HepG2 (cell line): ENCODE measurements at regions not wholly inside any gene's neighbourhood (a gene's known extent, or its start where the extent isn't known, plus 50 kb on each side); places are given as distances from the start of the nearest gene placed in this dataset.

Experiments
- CHD4 ChIP-seq: fragments of 200-600 bp; sonication (generic); IDR thresholded peaks from 2 replicates; pipeline ENCODE4 v1.7.0; 2017; ENCODE audit warnings: mild to moderate bottlenecking, low read length, borderline replicate concordance
- EZH2 ChIP-seq: conservative IDR thresholded peaks from 2 replicates; pipeline ENCODE4 v1.6.1; 2012; ENCODE audit warnings: mild to moderate bottlenecking, low read depth, low read length, moderate library complexity
- FOSL2 ChIP-seq: sonication (generic); formaldehyde crosslinking; IDR thresholded peaks from 2 replicates; pipeline ENCODE4 v1.4.0; 2020; ENCODE audit warnings: missing genetic modification reagents
- LCORL ChIP-seq, 2 experiments: fragments of 450-650 bp in 1 of 2; sonication (generic) in 1 of 2; formaldehyde crosslinking in 1 of 2; IDR thresholded peaks; 2 replicates each; pipeline versions ENCODE4 v1.5.0 to v1.6.1; 2017 to 2020; ENCODE audit warnings: antibody characterized with exemption in 1 of 2, missing genetic modification reagents in 1 of 2
- MAFG ChIP-seq: sonication (generic); formaldehyde crosslinking; IDR thresholded peaks from 2 replicates; pipeline ENCODE4 v1.5.1; 2020; ENCODE audit warnings: mild to moderate bottlenecking, missing genetic modification reagents
- POLR2A ChIP-seq, 2 experiments: IDR thresholded peaks; 2 replicates each; pipeline ENCODE4 v1.6.1; 2011; ENCODE audit warnings: low read depth in 2 of 2, low read length in 2 of 2, mild to moderate bottlenecking in 1 of 2, moderate library complexity in 1 of 2; ENCODE audit not compliant: insufficient read depth in 1 of 2
- POLR2AphosphoS5 ChIP-seq: IDR thresholded peaks from 2 replicates; pipeline ENCODE4 v1.6.1; 2012; ENCODE audit warnings: low read depth, low read length
- RAD21 ChIP-seq: fragments of 450-650 bp; formaldehyde crosslinking; IDR thresholded peaks from 2 replicates; pipeline ENCODE4 v1.5.0; 2020; ENCODE audit warnings: mild to moderate bottlenecking
- TCF12 ChIP-seq, 2 experiments: fragments of 450-650 bp in 1 of 2; sonication (generic) in 1 of 2; formaldehyde crosslinking in 1 of 2; IDR thresholded peaks; 2 replicates each; pipeline versions ENCODE4 v1.6.1 to v1.8.0; 2017 to 2022; ENCODE audit warnings: antibody characterized with exemption in 1 of 2, mild to moderate bottlenecking in 1 of 2, missing genetic modification reagents in 1 of 2, moderate library complexity in 1 of 2
- ZNF713 ChIP-seq: sonication (generic); formaldehyde crosslinking; IDR thresholded peaks from 2 replicates; pipeline ENCODE4 v1.4.0; 2020; ENCODE audit warnings: mild to moderate bottlenecking, missing genetic modification reagents
- ZSCAN20 ChIP-seq: sonication (generic); formaldehyde crosslinking; IDR thresholded peaks from 2 replicates; pipeline ENCODE4 v1.4.0; 2020; ENCODE audit warnings: missing genetic modification reagents, mild to moderate bottlenecking, borderline replicate concordance
- ZSCAN29 ChIP-seq: sonication (generic); formaldehyde crosslinking; conservative IDR thresholded peaks from 2 replicates; pipeline ENCODE4 v1.4.0; 2020; ENCODE audit warnings: mild to moderate bottlenecking, missing genetic modification reagents
- TF ChIP-seq, protein P1 (sequence below): sonication (generic); formaldehyde crosslinking; IDR thresholded peaks from 2 replicates; pipeline ENCODE4 v1.5.0; 2020; ENCODE audit warnings: mild to moderate bottlenecking, missing genetic modification reagents, borderline replicate concordance

DNA sequence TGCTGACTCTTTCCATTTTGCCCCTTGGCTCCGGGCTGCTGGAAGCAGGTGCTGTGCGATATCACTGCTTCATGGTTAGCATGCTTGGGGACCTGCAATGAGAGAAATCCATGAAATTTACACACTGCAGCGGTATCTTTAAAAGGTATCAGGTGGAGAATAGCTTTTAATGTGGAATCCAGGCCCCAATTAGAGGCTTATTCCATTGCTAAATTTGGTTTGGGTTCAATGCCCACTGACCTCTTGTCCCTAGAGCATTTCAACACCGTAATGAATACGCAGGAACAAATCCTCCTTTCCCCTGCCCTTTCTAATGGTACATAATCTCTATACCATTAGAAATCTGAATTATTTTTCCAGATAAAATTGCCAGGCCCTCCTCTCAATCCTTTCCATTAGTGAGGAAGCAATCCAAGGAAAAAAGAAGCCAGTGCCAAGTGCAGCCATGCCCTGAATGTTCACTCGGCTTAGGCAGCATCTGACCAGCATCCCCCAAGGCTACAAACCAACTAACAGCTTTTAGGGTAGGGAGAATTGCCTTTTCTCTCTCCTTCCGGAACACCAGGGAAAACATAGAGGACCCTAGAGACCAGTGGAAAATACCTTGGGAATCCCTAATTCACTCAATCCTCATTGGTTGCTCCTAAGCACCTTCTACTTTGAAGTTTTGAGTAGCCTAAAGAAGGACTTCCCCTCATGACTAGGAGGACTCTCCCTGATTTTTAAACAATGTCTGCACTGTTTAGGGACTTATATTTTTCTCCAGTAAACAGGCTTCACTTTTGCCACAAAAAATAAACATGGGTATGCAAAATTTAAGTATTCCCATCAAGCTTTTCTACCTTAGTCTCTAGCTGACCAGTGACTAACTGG lies 143.1 kb downstream of the QRSL1 start:
- no peak for TF ChIP-seq RAD21 (CRISPR knock-in tag)
- no peak for TF ChIP-seq CHD4
- TF ChIP-seq EZH2, result no peak
- no peak for TF ChIP-seq POLR2AphosphoS5
- TF ChIP-seq POLR2A (IDR thresholded peaks at IDR 0.05; ENCODE audit: insufficient read depth in 1 of 2, low read depth in 2 of 2, low read length in 2 of 2), result no peak
- TF ChIP-seq ZSCAN29, result no peak
- no peak for TF ChIP-seq ZNF713
- TF ChIP-seq ZSCAN20 (CRISPR knock-in tag), result no peak
- TF ChIP-seq, protein P1, sequence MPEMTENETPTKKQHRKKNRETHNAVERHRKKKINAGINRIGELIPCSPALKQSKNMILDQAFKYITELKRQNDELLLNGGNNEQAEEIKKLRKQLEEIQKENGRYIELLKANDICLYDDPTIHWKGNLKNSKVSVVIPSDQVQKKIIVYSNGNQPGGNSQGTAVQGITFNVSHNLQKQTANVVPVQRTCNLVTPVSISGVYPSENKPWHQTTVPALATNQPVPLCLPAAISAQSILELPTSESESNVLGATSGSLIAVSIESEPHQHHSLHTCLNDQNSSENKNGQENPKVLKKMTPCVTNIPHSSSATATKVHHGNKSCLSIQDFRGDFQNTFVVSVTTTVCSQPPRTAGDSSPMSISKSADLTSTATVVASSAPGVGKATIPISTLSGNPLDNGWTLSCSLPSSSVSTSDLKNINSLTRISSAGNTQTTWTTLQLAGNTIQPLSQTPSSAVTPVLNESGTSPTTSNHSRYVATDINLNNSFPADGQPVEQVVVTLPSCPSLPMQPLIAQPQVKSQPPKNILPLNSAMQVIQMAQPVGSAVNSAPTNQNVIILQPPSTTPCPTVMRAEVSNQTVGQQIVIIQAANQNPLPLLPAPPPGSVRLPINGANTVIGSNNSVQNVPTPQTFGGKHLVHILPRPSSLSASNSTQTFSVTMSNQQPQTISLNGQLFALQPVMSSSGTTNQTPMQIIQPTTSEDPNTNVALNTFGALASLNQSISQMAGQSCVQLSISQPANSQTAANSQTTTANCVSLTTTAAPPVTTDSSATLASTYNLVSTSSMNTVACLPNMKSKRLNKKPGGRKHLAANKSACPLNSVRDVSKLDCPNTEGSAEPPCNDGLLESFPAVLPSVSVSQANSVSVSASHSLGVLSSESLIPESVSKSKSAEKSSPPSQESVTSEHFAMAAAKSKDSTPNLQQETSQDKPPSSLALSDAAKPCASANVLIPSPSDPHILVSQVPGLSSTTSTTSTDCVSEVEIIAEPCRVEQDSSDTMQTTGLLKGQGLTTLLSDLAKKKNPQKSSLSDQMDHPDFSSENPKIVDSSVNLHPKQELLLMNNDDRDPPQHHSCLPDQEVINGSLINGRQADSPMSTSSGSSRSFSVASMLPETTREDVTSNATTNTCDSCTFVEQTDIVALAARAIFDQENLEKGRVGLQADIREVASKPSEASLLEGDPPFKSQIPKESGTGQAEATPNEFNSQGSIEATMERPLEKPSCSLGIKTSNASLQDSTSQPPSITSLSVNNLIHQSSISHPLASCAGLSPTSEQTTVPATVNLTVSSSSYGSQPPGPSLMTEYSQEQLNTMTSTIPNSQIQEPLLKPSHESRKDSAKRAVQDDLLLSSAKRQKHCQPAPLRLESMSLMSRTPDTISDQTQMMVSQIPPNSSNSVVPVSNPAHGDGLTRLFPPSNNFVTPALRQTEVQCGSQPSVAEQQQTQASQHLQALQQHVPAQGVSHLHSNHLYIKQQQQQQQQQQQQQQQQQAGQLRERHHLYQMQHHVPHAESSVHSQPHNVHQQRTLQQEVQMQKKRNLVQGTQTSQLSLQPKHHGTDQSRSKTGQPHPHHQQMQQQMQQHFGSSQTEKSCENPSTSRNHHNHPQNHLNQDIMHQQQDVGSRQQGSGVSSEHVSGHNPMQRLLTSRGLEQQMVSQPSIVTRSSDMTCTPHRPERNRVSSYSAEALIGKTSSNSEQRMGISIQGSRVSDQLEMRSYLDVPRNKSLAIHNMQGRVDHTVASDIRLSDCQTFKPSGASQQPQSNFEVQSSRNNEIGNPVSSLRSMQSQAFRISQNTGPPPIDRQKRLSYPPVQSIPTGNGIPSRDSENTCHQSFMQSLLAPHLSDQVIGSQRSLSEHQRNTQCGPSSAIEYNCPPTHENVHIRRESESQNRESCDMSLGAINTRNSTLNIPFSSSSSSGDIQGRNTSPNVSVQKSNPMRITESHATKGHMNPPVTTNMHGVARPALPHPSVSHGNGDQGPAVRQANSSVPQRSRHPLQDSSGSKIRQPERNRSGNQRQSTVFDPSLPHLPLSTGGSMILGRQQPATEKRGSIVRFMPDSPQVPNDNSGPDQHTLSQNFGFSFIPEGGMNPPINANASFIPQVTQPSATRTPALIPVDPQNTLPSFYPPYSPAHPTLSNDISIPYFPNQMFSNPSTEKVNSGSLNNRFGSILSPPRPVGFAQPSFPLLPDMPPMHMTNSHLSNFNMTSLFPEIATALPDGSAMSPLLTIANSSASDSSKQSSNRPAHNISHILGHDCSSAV (CRISPR knock-in tag), result no peak
- no peak for TF ChIP-seq MAFG (CRISPR knock-in tag)
- TF ChIP-seq FOSL2, result no peak
- no peak for TF ChIP-seq LCORL (IDR thresholded peaks at IDR 0.05)
- no peak for TF ChIP-seq LCORL (CRISPR knock-in tag; IDR thresholded peaks at IDR 0.05)
- no peak for TF ChIP-seq TCF12 (IDR thresholded peaks at IDR 0.05)
- no peak for TF ChIP-seq TCF12 (CRISPR knock-in tag; IDR thresholded peaks at IDR 0.05)
